Activated CD4-positive, alpha-beta T cell treated with anti-CD3 and anti-CD28 coated beads for 48 hours (primary cell): ENCODE measurements at regions not wholly inside any gene's neighbourhood (a gene's known extent, or its start where the extent isn't known, plus 50 kb on each side); places are given as distances from the start of the nearest gene placed in this dataset.
A peak's percentile ranks its signal among the peaks of the same experiment; 100 is the strongest.

Experiments
- DNase-seq: peaks from one replicate; pipeline ENCODE4 v3.0.0-alpha.2; 2020

DNA sequence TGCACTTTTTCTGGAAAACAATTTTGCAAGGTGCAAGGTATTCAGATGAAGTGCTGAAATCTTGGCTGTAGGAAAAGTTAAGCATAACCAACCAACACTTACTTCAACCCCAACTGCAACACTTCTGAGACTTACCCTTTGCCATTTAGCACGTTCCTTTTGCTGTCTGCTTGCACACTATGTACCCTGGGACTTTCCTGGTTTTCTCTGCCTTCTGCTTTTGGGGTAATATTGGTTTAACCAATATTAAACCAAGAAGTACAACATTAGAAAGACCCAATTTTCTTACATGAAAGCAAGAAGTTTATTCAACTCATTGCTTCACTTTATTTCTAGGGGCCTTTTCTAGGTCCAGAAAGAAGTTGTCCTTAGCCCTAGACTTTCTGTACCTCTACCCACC, 193.0 kb downstream of the HLX start:
- no peak for DNase-seq

- DNase-seq, result no peak
These were observed 195.1 kb downstream of the HLX start for GRCh38 chr1:221074332-221074731.

DNA sequence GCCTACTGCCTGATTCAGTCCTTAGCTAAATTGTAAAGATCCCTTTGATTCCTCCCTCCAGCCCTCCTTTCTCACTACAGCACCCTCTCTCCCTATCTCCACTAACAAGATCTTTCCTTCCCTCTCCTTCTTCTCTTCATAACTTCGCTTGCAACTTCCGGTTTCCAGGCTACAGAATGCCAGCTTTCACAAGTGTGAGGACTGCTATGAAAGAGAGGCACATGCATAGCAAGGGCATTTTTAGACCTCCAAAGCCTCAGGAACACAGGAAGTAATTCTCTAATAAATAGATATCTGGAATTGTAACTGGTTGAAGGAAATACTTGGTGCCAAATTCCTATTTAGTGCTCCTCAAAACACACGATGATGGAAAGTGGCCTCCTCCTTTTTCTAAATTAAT, 196.7 kb downstream of the HLX start:
- DNase-seq, result no peak

- no peak for DNase-seq
These were observed 197.2 kb downstream of the HLX start for GRCh38 chr1:221076391-221076811.

DNA sequence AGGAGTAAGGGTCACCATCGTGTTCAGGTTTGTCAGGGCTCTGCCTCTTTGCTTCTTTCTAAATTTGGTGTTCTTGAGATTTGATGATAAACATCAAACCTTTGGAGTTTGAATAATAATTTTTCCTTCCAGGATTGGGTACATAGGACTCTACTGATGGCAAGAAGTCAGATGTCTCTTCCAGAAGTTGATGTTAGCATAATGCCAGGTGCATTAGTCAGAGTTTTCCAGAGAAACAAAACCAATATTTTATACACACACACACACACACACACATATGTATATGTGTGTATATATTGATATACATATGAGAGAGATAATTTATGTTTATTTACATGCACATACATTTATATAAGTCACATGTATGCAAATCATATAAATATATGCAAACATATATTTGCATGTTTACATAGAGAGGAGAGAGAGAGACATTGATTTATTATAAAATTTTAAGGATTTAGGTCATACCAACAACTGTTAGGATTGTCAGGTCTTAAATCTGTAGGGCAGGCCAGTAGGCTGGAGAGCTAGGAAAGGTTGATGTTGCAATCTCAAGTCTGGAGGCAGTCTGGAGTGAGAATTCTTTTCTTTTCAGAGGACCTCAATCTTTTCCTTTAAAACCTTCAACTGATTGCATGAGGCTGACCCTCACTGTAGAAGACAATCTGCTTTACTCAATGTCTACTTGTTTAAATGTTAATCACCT, 199.2 kb downstream of the HLX start:
- no peak for DNase-seq

DNA sequence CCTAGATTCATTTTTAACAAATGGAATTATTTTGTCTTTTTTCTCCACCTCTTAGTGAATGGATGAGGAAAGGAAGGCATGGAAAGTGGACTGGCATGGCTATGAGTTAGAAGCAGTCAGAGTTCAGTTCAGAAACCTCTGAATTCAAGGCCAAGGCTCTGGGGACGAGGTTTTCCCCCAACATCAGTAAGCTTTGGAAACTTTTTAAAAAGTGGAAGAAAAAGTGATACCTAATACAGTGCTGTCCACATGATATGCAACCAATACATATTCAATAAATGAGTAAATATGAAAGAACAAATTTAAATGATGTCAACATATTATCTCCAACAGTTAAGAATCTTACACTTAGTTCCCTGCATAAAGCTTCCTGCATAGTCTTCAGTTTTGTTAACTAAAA, 204.7 kb downstream of the HLX start:
- DNase-seq, result no peak

DNA sequence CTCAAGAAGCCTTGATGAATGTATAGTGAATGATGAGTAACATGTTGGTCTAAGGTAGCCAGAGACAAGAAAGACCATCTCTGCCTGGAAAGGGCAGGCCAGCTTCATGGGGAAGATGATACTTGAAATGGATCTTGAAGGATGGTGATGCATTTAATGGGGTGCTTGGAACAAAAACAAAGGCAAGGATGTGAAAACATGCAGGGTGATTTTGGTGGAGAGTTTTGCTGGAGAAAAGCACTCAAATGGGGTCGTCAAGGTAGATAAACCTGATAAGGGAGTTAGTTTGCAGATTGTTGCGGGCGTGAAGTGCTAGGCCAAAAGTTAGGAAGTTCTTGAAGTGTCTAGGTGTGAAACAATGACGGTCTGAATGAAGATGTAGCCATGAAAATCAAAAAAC, 205.4 kb downstream of the HLX start:
- no peak for DNase-seq

DNA sequence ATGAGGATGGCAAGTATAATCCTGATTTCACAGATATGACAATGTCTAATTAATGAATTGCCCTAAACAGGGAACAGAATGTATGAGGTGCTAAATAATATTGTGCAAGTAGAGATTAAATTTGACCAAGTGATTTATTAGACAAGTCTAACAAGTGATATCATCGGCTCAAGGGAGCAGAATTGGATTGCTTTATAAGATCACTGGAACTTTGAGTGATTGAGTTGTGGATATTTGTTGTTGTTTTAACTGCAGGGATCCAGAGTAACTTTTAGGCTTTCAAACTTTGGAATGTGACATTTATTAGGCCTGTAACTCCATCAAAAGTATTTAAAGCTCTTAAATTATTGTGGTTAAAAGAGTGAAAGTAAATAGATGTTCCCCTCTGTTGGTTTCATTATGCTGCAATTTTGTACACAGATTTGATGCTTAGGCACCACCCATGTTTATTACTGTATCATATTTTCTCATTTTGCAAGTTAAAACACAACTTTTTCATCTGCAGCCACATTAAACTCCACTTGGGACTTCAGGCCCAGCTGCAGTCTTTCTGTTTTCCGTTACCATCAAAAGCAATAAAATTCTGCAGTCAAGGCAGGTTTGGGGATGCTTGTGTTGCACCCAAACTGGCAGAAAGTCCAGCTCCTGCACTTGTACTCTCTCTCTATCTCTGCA, 206.6 kb downstream of the HLX start:
- no peak for DNase-seq

- no peak for DNase-seq
These were observed 208.7 kb downstream of the HLX start for GRCh38 chr1:221087919-221088318.

GRCh38 chr1:221089273-221089672, 210.0 kb downstream of the HLX start:
- no peak for DNase-seq

DNA sequence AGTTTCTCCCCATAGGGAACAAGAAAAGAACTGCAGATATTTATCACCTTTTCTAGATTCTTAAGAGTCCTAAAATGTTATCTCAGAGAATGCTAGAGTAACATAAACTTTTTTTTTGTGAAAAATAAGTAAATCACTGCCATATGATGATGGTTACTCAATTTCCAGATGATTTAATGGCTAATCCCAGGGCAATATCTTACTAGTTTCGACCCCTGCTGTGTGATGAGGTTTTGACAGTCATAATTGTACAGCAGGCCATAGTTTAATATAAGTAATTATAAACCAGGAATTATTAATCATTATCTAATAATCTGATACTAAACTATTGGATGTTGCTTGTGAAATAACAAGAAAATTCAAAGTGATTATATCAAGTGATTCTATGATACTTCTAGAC, 210.6 kb downstream of the HLX start:
- DNase-seq, result no peak

DNA sequence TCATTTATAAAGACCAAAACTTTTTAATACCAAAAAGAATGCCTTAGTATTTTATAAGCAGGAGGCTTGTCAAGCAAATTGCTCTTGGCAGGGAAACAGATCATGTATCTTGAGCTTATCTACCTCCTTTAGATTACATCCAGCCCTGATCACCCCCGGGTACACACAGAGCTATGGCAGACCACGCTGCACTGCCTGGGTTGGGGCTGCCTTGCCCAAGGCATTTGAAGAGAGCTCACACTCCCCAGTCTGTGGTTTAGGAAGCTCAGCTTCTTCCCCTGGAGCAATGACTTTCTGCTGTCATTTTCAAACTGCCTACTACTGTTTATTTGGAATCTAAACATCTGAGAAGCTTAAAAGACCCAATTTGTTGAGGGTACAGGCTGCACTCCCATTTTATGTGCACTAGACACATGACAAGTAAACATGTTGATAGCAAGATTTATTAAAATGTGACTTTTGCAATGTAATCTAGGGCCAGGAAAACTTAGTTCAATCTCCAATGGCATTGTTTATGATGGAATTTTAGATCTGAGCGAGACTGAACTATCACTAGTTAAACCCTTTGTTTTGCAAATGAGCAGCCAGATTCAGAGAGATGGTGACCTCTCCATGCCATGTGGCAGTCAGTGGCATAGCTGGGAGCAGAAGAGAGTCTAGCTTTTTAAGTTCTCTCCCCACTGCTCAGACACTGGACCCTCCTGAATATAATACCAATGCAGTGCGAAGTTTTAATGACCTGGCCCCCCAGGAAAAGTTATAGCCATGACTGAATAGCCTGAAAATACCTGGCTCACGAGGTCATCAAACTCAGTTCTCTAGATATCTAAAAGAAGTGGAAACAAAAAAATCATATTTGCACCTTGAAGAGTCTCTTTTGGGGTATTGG, 214.9 kb downstream of the HLX start:
- no peak for DNase-seq

- DNase-seq, result no peak
These were observed 218.4 kb downstream of the HLX start for GRCh38 chr1:221097479-221098281.

DNA sequence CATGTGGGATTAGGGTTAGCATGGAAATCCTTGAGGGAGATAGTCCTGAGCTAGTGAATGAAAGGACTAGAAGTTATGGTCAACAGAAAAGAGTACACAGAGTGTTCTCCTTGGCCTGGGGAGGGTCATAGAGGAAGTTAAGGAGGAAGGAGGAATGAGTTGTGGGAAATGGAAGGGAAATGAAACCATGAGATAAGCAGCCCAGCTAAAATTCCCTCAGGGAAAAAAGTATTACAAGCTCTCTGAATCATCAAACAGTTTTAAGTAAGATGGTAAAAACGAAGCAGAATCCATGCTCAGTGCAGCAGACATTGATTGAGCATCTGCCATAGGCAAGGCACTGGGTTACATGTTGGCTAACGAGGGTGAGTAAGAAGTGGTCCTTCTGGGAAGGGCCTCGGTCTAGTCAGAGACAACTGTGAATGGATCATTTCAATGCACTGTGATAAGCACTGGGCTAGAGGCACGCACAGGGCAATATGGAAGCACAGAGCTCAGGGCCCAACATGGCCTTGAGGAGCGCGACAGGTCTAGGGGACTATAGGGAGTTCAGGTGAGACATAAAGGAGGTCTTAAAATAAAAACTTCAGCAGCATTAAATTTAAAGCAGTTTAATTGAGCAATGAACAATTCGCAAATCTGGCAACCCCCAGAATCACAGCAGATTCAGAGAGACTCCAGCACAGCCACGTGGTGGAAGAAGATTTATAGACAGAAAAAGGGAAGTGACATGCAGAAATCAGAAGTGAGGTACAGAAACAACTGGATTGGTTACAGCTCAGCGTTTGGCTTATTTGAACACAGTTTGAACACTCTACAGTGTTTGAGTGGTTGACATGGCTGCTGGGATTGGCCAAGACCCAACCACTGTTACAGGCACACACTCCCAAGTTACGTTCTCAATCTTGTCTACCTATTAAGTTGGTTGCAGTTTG, 219.5 kb downstream of the HLX start:
- DNase-seq, result no peak

DNA sequence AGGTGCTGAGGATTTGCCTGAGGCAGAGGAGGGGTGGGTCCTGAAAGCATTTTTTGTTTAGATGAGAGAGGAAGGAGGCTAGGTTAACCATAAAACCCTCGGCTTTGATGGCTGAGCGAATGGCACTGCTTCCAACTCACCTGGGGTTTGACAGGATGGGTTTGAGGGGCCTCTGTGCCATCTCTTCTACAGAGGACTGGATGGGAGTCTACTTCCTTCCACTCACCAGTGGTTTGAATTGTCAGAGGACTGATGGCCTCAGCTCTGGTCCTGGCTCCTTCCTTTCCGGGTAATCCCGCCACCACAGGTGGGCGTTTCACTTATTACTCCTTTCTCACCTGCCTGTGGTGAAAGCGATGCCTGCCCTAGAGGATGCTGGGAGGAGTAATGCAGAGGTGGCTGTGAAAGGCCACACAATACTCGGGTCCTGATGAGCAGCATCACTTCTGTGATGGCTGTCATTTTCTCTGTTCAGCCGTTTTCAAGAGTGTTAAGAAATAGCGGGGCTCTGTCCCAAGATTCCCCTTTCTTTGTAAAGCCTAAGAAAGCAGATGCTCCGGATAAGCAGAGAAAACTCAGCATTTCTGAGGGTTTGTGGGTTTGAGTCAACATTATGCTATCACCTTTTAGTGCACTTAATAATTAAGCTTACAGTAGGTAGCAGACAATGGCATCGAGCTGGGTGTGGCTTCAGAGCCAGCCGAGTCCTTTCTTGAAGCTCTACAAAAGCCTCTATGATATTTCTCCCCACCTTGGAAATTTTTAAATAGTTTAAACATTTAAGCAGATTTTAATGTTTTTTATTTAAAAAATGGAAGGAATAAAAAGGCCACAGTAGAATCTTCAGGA, 220.7 kb downstream of the HLX start:
- peak; percentile 9 for DNase-seq

GRCh38 chr1:221100611-221101010, 221.4 kb downstream of the HLX start:
- DNase-seq, result no peak

DNA sequence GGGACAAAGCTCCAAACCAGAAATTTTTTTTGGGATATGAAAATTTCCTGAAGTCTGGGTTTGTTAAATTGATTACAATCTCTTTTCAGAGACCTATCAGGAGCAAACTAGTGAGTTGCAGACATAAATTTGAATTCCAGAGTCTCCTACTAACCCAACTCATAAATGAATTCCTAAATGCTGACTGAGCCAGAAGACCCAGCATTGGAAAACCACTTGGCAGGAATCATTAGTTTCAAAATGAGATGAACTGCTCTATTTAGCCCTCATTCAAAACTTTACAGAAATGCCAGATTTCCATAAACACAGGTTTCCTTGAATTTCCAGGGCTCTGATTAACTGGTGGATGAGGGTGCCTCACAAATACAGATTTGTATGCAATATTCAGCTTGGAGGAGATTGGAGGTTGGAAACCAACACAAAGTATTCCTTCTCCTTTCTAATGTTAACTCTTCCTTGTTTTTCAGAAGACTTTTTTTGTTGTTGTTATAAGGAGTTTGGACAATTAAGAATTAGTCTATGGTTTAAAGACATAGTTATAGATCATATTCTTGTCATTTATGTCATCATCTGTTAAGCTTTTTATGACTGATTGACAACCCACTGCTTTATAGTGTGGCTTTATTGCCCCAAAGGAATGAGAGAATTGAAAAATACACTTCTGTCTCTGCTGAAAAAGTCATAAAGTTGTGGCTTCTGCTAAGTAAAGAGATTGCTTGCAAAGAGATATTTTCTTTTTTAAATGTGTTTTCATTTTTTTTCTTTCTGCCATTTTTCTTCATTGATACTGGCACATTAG, 222.8 kb downstream of the HLX start:
- DNase-seq, result no peak

DNA sequence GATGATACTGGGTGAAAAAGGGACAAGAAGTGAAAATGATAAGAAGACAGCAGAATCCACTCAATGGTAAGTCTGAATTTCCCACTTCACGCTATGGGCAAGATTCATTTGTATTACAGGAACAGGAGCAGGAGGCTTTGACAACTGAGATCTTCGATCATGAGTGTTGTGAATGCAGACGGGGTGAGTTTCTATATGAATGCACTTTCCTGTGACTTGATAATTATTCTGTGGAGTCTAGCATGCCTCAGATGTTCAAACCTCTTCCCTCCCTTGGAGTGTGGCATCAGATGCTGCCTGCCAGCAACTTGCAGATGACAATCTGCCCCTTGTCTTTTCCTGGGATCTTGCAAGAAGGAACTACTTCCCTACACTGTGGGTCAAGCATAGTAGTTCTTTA, 225.4 kb downstream of the HLX start:
- no peak for DNase-seq

GRCh38 chr1:221105578-221105977, 226.3 kb downstream of the HLX start:
- DNase-seq, result no peak

GRCh38 chr1:221106616-221107015, 227.4 kb downstream of the HLX start:
- no peak for DNase-seq
